ENCODE measurements at regions not wholly inside any gene's neighbourhood (a gene's known extent, or its start where the extent isn't known, plus 50 kb on each side); places are given as distances from the start of the nearest gene placed in this dataset.
"Not testable (repeated sequence)": the region's sequence is repeated elsewhere in the genome, so short reads cannot be mapped to it uniquely, and the experiment has no call there.

DNA sequence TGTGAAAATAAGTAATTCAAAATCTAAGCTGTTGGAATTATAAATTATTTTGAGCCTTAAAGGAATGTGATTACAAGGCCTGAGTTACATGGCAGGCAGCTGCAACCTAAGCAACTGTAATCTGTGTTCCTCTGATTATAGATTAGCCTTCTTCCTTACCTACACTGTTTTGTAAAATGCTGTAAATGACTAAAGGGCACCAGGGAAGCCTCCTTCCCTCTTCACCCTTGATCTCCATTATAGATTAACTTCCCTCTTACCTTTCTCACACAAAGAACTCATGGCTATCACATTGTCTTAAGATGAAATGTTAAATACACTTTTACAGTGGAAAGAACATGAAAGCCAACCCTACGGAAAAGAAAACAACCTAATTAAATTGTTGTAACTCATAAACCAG is 423.7 kb upstream of the KLF12 start:
- no peak for DNase-seq

DNA sequence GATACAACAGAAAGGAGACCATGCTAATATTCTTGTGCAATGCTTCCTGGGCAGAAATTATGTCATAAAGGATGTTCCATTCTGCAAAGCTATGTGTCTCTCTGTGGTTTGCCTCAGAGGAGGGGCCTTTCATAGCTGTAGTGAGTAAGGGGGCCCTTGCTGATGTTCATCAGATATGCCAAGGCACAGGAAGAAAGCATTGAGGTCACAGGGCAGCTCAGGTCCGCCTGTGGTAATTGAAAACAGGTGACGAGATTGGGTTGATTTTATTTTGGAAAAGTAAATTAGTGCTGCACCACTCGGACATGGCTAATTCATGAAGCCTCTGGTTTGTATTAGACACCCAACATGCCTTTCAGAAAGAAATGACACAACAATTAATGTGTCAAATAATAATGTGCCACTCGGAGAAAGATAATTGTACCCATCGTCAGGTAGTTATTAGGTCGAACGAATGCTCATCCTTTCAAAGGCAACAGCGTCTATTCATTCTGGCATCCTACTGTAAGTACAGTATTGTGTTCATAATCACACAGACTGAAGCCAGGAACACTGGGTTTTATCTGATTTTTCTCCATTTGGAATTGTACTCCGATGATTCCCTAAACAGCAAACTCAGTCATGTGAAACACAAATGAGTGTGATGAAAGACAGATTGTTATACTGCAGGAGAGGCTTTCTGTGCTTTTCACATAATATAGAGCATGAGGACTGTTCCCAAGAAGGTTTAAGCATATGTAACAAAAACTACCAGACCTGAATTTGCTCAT is 421.6 kb upstream of the KLF12 start:
- no peak for DNase-seq

DNA sequence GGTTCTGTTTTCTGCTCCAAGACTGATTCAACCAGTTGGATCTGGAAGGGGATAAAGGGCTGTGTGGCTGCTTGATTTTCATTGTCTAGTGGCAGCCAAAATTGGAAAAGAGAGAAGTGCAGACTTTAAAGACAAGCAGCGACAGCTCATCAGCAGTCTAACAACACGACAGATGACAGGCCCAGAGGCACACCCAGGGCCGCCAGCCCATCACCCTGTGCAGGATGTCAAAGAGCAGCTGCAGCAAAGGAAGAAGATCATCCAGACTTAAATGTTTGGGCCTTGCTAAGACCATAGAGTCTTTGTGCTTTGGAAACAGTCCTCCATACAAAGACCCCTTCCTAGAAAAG is 421.0 kb upstream of the KLF12 start:
- no peak for DNase-seq

DNA sequence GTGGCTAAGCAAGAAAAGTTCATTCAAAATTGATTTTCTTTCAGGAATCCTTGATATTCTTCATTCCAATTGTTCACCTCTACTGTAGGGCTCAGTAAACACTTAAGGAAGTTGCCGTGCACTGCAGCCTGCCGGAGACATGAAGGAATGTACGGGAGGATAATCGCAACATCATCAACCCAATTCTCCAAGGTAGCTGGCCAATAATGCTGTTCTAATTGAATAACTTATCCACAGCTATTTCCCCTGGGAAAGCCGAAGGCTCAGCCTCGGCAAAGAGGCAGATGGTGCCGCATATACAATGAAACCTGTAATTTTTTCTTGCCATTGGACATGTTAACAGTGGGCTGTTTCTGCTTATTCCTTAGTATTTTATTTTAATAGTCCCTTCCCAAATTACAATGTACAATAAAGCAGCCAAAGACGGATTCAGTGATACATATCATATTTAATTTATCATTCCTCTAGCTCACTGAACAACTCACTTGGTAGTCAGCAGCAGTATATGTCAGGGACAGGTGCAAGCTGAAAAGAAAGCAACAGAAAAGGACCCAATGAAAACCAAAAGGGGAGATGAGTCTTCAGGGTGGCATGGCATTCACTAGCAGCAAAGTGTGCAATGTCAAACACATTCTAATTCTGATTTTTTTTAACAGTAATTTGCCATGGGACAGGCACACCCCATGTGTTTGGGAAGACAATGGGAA is 420.5 kb upstream of the KLF12 start:
- DNase-seq, result no peak

DNA sequence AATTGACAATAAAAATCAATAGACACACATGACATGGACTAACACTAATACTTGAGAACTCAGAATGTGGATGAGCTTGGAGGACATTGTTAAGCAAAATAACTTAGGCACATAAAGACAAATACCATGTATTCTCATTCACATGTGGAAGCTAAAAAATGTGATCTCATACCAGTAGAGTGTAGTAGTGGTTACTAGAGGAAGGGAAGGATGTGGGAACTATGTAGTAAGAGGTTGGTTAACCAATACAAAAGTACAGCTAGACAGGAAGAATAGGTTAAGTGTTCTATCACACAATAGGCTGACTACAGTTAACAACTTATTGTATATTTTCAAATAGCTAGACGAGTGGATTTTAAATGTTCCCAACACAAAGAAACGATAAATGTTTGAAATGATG is 415.8 kb upstream of the KLF12 start:
- DNase-seq, result no peak

DNA sequence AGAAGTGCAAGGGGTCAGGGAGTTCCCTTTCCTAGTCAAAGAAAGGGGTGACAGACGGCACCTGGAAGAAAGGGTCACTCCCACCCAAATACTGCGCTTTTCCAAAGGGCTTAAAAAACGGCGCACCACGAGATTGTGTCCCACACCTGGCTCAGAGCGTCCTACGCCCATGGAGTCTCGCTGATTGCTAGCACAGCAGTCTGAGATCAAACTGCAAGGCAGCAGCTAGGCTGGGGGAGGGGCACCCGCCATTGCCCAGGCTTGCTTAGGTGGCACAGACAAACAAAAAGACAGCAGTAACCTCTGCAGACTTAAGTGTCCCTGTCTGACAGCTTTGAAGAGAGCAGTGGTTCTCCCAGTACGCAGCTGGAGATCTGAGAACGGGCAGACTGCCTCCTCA is 402.4 kb upstream of the KLF12 start:
- not testable (repeated sequence) for DNase-seq

DNA sequence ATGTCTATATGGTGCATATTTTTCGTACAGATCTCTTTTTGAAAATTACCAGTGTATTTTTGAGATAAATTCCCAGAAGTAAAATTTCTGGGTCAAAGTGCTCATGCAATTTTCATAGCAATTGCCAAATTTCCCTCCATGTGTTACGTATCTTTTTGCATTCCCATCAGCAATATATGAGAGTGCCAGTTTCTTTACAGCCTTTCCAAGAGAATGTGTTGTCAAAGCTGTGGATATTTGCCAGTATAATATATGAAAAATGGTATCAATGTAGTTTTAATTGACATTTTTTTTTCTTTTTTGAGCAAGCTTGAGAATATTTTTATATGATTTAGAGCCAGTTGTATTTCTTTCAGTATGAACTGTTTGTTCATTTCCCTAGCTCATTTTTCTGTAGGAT is 399.0 kb upstream of the KLF12 start:
- DNase-seq, result no peak

DNA sequence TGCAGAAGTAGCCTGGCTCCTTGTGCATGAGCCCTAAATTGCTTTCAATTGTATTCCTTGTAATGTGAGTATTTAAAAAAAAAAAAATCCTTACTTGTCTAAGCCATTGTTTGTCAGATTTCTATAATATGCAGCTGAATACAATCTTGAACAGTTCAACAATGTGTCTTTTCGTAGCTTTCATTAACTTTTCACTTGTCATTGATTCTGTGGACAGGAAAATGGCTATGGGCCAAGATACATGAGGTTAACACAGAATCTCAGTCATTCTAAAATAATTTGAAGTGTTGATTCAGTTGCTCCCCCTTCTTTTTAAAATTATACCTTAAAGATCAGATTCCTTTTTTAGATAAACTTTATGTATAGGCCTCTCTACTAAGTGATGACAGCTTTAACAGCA is 395.8 kb upstream of the KLF12 start:
- DNase-seq, result no peak

DNA sequence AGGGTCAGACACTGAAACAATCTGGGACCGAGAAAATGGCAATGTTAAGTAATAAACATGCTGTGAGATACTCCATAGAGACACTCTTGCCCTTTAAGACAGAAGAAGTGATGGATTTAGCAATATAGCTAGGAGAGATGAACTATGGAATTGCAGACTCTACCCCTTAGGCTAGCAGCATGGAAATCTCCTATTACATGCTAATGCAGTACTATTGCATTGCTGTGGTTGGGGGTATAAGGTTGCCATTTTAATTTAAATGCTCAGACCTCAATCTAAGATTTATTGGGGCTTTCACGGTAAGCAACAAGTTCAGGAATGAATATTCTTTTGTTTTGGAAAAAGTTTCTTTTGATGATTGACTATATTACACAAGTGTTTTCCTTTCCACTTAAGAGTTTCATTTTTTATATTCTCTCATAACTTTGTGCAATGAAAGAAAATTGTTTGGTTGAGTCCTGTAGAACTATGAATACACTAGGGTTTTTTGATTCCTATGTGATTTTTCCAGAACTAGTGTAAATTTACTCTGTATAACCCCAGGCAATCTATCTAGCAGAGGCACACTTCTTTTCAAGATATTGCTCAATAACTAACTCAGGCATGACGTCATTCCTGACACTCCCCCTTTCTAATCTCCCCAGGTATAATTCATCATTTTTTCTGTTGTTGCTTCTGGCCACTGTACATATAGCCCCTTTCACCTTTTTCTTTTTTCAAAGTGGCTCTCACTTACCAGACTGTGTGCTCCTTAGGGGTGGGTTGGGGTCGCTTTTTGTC is 394.7 kb upstream of the KLF12 start:
- DNase-seq, result no peak

DNA sequence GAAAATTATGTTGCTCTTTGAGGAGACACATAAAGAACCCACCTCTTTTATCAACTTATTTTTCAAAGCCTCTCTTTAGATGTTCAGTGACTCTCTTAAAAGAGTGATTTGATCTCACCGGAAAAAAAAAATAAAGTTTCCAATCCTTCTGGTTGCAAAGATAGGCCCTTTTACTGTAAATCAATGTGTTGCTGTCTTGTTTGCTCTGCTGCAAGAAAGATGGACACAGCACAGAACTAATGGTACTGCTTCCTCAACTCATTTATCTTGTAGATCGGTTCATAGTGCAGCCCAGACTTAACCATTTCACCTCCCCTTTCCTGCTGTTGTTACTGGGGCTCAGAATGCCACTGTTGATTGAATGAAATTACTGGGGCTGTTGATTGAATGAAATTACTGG is 388.9 kb upstream of the KLF12 start:
- DNase-seq, result no peak

DNA sequence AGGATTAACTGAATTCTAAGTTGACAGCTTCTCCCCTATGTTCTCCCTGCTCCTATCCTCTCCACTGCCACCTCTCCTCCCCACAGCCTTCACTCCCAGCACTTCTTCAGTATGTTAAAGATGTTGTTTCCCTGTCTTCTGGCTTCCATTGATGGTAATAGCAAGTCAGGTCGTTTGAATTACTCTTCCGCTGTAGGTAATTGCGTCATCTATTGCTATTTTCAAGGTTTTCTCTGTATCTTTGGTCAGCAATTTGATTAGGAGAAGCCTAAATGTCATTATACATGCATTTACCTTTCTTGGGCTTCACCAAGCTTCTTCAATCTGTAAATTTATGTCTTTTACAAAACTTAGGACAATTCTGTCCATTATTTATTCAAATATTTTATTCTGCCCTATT is 377.3 kb upstream of the KLF12 start:
- DNase-seq, result no peak

DNA sequence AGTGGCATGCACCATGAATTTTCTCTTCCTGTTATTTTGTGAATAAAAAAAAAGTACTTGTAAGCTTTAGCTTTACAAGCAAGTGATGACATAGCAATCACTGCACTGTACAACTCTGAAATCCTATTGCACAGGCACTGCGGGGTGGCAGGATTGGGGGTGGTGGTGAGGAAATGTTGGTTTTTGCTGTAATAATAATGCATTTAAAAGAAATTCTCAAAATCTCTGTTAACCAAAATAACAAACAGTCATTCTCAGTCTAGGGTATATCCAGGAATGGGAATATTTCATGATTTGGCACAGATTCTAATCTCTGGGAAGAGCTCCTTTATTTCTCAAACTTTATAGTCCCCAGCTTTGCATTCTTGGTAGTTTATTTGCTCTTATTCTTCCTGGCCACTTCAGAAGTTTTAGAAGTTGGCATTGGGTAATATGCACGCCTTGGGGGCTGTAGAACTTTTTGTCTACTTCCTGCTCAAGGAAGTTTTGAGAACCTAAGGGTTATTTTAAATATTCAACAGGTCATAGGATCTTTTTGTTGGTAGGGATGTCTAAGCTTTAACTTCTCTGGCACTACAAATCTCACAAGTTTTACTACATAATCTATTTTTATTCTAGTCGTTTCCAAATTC is 353.0 kb upstream of the KLF12 start:
- DNase-seq, result no peak

DNA sequence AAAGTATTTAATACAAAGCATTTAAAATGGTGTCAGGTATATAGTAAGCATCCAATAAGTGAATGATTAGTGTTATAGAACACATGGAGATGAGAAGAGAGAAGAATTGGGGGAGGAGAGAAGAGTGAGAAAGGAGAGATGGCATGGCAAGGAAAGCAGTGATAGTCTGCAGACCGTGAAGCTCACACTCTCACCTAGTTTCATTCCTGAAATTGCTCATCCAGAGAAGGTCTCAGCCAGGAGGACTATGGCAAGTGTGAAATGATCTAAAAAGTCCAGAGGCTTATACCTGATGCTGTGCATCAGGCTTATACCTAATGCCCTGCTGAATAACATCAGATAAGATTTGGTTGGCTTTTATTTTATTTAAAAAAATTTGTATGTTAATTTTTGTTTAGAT is 351.6 kb upstream of the KLF12 start:
- no peak for DNase-seq

DNA sequence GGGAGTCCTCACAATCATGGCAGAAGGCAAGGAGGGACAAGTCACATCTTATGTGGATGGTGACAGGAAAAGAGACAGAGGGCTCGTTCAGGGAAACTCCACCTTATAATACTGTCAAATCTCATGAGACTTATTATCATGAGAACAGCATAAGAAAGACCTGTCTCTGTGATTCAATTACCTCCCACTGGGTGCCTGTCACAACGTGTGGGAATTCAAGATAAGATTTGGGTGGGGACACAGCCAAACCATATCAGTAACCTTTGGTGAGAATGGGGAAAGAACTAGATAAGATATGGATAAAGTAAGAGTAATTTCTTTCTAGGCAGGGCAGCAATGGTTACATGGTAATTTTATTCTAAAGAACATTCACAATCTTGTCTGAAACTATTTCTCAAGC is 344.9 kb upstream of the KLF12 start:
- no peak for DNase-seq

DNA sequence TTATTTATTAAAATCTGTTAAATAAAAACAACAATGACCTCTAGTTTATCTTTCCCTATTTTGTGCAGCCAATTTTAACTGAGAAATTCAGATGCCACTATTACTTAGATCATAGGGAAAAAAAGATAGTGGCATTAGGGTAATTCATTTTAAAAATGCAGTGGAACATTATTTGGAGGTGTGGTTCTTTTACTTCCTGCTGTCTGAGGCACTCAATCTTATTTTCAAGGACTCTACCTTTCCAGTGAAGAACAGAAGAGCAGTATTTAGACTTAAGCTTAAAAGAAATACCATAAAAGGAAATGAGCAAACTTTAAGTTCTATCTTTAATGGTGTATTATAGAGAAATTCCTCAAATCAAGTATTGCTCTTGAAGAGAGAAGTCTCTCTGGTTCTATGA is 342.6 kb upstream of the KLF12 start:
- no peak for DNase-seq

DNA sequence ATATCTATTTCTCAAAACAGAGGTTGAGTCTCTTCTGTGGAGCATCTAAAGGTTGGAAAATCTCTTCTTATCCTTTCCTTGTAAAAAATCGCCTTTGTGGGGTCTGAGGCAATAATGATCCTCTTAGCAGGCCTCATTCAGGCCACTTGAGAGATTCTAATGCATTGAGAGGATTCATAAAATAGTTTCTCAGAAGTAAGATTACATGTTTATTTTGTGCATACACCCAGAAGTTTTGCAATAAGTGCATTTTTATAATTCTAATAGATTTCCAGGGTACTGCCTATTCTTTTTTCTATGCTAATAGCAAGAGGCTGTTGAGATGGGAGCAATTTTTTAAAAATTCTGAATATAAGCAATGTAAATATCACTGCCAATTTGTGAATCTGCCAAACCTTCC is 342.2 kb upstream of the KLF12 start:
- DNase-seq, result no peak

DNA sequence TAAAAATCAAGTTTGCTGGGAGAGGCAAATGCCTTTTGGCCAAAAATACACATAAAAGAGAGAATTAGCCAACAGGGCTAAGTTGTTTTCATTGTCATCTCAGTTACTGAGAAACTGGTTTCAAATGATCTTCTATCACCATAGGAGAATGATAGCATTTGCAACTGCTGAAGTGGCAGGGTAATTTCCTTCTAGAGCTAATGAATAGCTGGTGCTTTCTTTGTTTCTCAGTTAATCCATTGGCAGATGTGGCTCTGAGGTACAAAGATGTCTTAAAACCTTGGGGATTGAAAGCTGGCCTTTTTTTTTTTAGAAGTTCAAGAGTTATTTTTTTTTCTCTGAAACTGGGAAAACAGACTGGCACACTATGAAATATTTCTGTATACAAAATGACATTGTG is 332.7 kb upstream of the KLF12 start:
- no peak for DNase-seq

DNA sequence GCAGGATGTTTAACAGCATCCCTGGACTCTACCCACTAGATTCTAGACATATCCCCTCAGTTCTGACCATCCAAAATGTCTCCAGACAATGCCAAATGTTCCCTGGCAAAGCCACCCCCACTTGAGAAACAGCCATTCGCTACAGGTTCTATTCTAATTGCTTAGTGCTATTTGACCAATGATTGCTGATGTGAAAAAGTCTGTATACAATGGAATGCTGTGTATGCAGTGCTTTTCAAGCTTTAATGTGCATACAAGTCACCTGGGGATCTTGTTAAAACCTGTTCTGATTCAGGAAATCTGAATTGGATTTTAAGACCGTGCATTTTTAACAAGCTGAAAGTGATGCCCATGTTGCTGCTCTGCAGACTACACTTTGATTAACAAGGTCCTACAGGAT is 331.8 kb upstream of the KLF12 start:
- no peak for DNase-seq

DNA sequence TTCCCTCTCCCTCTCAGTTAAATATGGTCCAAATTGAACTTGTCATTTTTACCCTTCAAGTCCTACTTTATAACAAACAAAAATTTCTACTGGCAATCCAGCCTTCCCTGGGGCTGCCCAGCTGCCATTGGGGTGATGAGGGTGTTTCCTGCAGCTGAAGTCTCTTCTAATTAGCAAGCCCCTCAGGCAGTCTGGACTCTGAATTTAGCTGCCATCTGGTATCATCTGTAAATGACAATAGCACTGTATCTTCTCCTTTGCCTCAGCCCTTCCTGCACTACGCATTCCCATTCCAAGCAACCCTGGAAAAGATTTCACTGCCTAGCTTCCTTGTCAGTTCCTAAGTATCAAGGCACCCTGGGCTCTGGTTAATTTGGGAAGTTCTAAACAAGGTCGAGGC is 331.1 kb upstream of the KLF12 start:
- no peak for DNase-seq

DNA sequence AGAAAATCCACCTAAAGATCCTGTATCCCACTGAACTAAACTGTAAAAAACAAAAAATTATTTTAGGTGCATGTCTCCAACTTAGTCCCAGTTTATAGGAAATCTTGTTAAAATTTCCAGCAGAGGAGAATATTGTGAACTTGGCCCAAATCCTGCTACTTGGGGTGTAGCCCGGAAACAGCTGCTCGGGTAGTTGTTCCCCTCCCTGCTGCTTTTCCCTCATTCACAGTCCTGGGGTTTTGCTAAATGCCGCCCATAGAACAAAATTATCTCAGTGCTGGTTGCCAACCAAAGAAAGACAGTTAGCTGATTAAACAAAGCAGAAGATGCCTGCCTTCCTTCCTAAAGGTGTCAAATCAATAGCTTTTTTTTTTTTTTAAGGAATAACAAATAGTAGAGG is 330.5 kb upstream of the KLF12 start:
- DNase-seq, result no peak

DNA sequence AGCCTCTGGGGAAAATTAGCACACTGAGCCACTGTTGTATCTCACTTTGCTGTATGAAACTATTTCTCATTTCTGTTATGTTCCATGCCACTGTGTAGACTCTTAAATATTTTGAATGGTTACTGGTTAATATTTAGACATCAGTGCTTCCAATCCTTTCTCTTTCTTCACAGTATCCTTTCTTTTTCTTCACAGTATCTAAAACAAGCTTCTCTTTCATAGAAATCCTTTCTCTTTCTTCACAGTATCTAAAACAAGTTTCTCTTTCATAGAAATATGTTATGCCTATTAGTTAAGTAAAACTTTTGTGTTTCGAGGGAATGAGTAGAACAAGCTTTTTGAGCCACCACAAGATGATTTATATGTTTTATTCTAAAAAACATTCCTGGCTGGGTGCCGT is 326.8 kb upstream of the KLF12 start:
- no peak for DNase-seq

DNA sequence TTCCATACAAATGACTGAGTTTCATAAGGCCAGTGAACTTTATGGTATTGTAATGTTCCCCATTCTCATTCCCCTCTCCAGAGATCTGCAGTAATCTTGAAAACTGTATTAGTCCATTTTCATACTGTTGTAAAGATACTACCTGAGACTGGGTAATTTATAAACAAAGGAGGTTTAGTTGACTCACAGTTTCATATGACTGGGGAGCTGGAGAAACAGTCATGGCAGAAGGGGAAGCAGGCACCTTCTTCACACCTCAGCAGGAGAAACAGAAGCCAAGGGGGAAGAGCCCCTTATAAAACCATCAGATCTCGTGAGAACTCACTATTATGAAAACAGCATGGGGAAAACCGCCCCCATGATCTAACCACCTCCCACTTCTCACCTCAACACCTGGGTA is 318.7 kb upstream of the KLF12 start:
- no peak for DNase-seq

DNA sequence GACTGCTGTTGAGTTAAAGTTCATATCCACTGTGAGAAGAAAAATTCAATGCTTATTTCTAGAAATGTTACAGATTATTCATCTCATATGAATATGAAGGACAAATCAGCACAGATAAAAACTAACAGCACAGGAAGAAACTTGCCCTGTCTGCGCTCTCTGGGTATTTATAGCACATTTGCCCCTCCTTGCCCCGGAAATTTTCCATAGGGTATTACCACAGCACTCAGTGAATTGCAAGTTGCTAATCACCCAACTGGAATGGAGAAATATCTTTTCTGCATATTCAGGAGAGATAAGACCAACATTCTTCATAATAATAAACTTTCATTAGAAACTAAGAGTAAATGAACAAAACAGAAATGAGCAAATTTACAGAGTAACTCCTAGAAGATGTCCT is 318.0 kb upstream of the KLF12 start:
- DNase-seq, result no peak

DNA sequence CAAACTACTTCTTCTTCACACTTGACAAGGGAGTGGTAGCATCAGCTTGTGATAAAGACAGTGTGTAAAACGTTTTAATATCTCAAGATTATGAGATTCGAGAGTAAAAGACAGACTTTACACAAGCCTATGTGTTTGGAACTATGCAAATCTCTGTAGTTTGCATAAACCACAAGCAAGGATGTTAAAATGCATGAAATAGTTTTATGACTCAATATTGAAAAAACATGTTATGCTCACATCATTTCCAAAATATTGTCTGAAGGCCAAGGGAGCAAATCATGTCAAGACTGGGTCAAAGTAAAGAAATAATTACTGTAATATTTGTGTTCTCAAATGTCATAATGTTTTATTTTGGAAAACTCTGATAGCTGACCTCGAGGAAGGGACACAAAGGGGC is 316.8 kb upstream of the KLF12 start:
- no peak for DNase-seq
